ENCODE measurements at regions not wholly inside any gene's neighbourhood (a gene's known extent, or its start where the extent isn't known, plus 50 kb on each side); places are given as distances from the start of the nearest gene placed in this dataset.

DNA sequence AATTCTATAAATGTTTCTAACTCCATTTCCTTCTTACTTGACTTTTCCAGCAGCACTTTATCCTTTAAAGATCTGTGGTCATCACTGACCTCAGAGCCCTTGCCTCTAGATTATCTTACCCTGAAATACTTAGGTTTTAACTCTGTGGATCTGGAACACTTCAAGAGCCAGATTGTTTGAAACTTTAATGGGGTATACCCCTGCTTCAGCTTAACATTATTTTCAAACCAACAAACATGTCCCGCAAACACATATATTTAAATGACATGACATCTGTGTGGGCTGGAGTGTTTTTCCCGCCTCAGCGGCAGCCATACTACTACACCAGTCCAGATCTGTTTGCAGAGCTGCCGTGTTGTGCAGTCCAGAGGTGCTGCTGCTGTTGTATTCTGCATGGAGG lies 252.0 kb upstream of the TPM1 start:
- DNase-seq, result no peak

DNA sequence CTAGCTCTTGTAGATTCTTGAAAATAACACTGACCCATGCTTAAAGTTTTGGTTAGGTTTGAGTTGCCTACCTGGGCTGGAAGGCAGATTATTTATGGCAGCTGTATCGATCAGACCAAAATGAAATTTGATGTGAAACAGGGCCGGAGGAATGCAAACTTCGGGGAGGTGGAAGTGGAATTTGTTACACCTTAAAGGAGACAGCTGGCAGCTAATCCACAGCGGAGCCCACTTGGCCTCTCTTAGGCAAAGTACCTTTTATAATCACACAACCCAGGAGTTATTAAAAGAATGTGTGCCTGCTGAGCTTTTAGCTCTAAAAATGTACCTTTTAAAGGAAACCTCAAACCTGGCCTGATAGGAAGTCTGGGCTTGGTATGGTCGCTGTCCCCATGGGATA lies 250.9 kb upstream of the TPM1 start:
- no peak for DNase-seq

DNA sequence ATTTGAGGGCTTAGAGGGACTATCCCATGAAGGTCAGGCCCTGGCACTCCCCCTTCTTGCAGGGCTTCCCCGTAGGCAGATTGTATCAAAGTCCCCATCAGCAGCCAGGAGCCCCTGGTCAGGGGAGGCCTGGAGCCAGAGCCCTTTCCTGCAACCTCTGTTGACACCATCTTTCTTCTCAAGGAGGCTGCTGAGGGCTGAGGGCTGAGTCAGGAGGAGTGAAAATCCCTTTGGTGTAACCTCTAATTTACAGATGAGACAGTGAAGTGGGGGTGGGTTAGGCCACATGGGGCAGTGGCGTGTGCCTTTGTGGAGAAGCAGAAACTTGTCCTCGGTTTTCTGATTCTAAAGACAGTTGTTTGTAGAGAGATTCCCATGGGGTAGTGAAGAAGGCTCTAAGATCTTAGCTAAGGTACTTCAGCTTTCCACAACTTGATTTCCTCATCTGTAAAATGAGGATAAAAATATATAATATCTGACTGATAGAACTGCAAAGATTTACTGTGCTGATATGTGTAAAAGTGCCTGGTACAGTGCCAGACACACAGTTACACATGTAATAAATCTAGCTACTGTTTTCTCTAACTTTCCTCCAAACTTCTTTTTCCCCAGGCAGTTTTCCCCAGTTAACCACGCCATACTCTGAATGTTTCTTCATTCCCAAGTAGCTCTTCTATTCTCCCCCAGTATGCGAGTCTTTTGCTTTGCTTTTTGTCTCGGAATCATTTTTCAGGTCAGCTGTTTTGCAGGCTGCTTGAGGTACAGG lies 249.4 kb upstream of the TPM1 start:
- no peak for DNase-seq

DNA sequence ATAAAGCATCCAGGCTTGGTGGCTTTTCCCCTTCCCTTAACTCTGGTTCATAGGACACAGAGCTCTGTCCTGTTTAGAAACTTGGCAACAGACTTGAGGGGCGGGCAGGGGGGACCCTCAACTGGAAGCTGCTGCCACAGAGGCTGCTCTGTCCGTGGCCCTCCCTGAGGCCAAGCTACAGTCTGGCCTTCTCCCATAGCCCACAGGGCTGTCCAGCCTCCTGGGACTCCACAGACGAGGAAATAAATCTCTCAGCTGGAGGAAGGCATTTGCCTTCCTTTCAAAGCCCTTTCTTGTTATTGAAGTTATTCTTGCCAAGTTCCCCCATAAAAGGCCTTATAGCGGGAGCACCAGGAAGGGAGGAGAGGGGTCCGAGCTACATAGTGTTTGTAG lies 248.8 kb upstream of the TPM1 start:
- no peak for DNase-seq

DNA sequence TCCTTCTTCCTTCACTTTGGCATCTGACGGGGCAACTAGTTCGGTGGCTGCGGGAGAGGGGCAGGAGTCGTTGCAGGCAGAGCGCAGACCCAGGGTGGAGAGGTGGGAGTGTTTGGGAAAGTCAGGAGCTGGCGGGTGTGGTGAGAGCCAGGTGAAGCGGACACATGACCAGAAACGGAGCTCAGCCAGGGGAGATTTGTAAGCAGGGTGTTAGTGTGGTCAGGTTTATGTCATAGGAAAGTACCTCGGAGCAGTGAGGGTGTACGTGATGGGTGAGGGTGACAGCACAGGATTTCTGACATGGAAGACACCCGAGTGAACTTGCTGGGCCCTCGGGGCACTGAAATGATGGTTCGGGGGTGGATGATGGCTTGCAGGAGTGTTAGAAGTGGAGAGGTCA lies 247.4 kb upstream of the TPM1 start:
- DNase-seq, result no peak

DNA sequence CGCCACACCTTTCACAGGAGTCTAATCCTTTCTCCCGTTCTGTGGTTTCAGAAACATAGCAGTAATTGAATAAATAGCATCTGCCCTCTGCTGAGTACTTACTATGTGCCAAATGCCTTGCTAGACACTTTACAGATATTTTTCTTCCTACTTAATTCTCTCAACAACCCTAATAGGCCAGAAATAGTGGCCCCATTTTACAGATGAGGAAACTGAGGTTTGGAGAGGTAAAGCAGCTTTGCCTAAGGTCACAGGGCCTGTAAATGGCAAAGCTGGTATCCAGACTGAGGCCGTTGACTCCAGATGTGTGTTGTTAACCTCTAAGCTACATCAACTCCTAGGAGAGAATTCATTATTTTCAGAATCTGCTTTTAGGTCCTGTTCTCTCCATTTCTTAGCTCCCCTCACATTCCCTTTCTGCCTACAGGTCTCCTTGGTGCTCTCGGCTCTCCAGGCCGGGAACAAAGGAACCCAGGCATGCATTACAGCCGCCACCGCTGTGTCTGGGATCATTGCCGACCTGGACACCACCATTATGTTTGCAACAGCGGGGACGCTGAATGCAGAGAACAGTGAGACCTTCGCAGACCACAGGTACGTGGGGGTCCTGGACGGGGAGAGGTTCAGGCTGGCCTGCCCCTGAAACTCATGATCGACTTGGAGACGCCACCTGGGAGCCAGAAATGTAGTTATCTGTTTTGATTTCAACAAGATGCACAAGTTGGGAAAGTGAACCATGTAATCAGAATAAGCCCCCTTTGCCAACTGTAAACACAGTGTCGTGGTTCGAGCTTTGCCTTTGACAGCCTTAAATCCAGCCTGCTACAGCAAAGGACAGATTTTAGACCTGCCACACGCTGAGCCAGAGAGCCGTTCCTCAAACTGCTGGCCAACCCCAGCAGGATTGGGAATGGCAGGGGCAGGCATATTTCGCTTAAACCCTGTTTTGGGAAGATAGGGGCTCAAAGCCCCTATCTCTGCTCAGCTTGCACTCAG lies 246.5 kb upstream of the TPM1 start:
- DNase-seq, result no peak

DNA sequence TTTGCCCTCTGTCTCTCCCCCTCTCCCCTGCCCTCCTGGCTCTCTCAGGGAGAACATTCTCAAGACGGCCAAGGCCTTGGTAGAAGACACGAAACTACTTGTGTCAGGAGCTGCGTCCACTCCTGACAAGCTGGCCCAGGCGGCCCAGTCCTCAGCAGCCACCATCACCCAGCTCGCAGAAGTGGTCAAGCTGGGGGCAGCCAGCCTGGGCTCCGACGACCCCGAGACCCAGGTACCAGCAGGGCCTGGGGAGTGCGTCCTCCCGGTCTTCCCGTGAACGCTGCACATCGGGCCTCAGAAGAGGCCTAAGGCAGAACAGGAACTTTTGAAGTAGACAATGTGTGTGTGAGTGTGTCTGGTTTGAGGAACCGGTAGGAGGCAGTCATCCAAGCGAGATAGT lies 245.4 kb upstream of the TPM1 start:
- DNase-seq, result no peak

DNA sequence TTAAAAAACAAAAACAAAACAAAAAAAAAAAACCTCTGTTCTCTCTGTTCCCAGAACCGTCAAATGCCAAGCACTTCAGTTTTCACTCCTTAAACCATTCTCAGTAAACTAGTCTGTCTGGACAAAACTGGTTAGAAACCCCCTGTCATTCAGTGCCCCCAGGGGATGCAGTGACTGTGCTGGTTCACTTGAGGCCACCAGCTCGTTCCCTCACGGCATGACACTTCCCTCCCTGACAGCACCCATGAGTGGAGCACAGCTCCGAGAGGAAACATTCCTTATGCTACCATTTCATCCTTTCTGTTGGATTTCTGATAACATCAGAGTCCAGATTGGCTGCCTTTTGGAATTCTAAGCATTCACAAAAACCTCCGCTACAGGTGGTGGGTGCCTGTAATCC lies 244.0 kb upstream of the TPM1 start:
- no peak for DNase-seq

DNA sequence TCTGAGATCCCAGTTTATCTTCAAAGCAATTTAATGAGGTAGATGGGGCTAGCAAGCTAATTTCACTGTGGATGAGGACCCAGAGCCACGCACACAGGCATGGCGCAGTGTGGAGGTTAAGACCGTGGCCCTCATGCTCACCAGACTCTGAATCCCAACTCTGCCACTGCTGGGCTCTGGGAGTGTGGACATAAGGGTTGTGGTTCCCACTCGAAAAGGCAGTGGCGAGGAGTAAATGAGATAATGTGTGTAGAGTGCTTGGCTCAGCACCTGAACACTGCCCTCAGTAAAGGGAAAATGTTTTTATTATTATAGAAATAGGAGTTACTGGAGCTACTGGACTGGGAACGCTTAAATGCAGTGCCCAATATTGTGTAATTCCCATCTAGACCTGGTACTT lies 243.5 kb upstream of the TPM1 start:
- no peak for DNase-seq

DNA sequence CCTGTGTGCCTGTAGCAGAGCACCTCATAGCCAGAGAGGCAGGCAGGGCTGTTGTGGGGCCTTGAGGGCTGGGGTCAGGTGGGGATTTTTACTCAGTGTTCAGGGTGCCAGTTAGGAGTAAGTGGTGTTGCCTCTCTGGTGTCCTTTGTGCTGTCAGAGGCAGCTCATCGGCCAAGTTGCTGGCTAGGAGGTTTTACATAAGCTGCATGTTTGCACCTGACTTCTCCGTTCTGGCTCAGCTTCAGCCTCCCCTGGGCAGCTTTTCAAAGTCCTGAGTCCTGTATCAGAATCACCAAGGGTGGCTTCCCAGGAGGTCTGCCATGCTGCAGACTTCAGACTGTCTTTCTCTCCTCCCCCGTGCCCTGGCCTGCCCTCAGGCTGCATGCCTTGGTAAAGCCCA lies 242.6 kb upstream of the TPM1 start:
- no peak for DNase-seq

DNA sequence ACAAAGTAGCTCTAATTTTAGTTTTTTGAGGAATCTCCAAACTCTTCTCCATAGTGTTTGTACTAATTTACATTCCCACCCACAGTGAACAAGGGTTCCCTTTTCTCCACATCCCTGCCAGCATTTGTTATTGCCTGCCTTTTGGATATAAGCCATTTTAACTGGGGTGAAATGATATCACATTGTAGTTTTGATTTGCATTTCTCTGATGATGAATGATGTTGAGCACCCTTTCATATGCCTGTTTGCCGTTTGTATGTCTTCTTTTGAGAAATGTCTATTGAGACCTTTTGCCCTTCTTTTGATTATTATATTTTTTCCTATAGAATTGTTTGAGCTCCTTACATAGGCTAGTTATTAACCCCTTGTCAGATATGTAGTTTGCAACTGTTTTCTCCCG lies 239.9 kb upstream of the TPM1 start:
- no peak for DNase-seq

DNA sequence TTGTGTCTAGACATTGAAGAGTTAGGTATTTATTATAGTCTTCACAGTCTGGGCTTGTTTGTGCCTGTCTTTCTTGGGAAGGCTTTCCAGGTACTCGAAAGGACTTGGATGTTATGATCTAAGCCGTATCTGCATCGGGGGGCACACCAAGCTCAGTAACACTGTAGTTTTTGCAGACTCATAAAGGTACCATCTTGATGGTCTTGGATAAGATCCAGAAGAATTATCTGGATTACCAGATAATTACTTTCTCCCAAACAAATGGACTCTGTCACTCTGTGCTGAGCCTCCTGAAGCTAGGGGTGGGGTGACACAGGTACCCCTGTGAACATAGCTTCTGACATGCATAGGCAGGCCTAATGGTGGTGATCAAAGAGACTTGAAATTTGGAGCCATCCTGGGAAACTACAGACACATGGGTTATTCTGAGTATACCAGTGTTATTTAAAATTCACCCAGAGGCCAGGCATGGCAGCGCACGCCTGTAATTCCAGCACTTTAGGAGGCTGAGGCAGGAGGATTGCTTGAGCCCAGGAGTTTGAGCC lies 238.6 kb upstream of the TPM1 start:
- DNase-seq, result no peak

DNA sequence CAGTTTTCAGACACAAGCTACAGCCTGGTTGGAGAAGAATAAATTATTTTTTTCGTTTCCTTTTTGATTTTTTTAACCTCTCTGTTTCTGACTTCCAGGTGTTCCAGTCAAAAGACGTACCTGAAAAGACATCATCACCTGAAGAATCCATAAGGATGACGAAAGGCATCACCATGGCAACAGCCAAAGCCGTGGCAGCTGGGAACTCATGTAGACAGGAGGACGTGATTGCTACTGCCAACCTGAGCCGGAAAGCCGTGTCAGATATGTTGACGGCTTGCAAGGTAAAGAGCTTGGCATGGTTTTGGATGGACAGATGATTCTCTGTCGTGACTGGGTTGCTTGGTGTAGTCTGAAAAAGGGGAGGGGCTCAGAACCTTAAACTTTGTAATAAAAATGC lies 237.0 kb upstream of the TPM1 start:
- no peak for DNase-seq

DNA sequence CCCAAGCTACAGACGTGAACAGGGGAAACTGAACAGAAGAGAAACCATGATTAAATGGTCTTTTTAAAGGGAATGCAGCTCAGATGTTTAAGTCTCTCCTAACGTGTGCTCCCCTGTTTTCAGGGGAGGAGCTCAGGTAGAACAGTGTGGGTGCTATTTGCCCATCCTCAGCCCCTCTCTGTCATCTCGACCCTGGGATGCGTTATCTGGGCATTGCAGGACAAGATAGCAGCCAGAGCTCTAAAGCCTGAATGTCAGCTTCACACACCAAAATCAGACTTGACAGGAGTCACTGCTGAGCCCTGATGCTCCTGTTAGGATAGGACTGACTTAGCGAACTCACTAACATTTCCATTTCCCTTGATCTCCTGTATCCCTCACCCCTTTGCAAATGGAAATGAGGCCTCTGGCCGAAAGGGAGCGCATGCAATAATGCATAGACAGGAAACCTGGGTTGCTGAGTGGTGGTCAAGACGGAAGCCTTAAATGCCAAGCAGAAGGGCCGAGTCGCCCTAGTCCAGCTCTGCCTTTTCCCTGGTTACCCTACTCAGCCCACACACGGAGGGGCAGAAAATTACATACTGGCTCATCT lies 234.9 kb upstream of the TPM1 start:
- no peak for DNase-seq

DNA sequence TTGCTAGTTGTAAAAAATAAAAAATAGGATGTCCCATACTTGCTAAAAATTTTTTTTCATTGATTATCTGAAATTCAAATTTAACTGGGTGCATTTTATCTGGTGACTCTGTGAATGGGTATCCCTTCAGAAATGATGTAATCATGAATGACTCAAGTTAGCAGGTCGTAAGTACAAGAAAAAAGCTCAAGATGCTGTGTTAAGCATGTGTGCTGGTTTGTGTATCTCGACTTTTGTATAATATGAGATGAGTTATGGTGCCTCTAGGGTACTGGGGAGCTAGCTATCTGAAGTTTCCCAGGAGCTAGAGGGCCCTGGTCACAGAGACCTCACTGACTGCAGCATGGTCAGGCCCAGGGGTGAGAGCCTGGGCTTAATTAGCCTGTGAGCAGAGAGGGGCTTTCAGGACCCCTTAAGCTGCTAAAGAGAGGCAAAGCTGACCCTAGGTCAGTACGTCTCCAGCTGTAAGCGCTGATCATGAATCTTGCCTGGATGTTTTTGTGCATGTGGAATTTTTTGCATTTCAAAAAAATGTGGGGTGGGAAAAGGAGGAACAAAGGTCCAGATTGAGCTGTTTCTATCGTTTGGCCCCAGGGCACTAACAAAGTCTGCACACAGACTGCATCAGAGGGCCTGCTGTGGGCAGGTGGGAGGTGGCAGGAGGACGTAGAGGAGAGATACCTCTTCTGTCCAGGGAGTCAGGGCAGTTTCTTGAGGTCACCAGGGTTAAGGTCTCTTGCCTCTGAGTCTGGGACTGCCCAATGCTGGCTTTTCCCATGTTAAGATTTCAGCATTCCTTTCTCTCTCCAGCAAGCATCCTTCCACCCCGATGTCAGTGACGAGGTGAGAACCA lies 233.2 kb upstream of the TPM1 start:
- DNase-seq, result no peak

DNA sequence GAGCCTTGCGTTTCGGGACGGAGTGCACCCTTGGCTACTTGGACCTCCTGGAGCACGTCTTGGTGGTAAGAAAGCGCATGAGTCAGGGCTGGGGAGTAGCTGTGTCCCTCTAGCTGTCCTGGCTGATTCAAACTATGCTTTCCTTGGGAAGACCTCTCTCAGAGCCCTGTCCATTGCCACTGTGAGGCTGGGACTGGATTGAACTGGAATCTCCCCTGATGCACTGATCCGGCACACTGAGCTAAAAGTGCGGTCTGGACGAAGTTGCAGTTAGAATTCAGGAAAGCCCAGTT lies 232.6 kb upstream of the TPM1 start:
- no peak for DNase-seq

DNA sequence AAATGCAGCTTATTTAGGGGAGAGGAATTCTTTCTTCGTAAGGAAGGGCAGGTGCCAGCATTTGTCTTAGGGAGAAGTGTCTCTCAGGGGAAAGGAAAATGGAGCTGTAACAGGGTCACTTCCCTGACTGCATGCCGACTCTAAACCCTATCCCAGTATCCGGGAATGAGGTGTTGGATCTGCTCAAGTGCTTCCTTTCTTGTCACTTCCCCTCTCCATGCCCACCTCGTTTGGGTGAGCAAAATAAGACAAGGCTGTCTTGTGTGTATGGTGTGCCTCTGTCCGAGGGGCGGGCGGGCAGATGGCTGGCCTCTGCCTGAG lies 230.1 kb upstream of the TPM1 start:
- no peak for DNase-seq

DNA sequence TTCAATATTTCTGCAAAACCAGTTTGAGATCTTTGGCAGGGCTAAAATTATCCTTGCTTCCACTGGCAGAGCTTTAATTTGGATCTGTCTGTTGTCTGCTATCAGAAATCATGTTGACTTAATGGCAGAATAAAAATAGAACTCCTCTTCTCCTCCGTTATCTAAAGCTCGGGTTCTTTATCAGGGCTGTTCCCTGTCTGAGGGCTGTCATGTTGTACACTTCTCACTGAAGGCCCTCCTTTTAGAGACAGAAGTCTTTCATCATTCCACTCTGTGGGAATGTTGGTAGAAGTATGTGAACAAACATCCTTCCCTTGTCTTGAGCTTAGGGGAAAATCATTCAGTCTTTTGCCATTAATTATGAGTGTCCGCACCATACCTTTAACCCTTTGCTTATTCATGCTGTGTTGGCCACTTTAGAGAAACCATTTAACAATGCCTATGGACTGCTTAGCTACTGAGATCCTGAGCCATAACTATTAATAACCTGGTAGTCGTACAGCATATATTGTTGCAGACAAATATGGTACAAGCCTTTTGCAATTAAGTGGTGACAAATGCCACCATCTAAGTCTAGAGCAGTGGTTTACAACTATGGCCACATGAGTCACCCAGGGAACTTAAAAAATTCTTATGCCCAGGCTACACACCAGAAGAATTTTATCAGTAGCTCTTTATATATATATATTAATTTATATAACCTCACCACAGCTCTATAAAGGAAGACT lies 226.0 kb upstream of the TPM1 start:
- no peak for DNase-seq

DNA sequence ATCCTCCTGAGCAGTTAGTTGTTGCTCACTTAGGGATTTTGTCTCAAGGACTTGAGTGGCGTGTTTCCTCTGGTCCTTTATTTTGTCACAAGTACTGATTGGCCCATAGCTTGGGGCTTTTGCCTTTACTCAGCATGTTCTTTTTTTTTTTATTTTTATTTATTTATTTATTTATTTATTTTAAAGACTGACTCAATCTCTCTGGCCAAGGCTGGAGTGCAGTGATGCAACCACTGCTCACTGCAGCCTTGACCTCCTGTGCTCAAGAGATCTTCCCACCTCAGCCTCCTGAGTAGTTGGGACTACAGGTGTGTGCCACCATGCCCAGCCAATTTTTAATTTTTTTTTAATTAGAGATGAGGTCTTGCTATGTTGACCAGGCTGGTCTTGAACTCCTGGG lies 223.9 kb upstream of the TPM1 start:
- no peak for DNase-seq

DNA sequence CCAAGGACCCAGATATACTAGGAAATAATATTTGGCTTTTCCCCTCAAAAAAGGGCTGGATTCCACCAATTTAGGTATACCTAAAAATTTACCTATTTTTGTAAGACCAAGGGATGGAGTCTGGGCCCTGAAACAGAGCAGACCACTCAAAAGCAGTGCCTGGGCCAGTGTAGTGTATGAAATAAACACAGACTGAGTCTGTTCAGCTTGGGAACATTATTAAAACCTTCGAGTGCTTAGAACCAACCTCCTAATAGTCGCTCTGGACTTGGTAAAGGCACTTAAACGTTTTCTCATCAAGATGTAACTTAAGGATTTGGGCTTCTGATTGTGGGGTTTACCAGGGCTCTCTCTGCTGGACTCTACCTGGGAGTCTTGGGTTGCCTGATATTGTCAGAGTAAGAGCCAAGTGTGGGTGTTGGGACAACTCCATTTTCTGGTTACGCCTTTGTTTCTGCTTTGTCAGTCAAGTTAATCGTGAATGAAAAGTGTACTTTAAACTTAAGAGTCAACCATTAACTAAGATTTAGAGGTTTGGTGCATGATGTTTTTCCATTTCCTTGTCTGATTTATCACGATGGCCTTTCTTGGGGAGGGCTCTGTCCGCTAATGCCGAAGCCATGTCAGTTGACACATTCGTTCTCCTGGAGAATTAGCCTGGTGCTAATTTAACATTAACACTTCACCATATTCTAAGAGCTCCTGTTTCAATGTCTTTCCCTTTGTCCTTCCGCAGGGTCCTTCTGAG lies 221.0 kb upstream of the TPM1 start:
- DNase-seq, result no peak

DNA sequence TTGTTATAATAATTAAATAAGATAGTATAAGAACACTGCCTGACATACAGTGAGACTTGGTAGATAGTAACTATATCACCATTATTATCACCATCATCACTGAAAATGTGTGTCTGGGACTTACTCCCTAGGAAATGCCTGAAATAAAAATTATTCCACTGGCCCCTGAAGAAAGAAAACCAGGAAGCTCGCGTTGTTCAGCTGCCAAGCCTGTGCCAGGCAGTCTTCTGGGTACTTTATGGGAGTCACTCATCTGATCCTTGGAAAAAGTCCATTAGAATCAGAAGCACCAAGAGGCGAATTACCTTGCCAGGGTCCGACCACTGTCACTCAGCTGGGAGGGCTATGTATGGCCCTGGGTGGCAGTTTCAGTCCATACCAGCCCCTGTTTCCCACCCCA lies 220.3 kb upstream of the TPM1 start:
- no peak for DNase-seq

DNA sequence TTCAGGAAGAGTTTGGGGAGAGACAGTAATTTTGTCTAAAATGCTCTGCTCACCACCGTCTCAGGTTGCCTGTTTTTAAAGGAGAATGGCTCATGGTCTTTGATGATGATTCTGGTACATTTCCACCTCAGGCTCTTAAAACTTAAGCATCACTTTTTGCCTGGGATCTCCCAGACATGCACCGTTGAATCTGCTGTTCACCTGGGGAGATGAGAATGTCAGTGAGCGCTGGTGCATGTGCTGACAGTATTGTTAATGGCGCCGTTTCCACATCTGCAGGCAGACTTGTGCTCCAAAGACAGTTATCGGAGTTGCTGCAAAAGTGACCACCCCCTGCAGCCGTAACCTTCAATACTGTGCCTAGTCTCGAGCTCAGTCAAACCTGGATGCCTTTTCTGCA lies 219.0 kb upstream of the TPM1 start:
- DNase-seq, result no peak

Measured in activated naive CD4-positive, alpha-beta T cell treated with anti-CD3 and anti-CD28 coated beads, Interleukin-2, amount 50 U/mL, for 16 hours (primary cell).